Dendritic cell treated with granulocyte-macrophage colony-stimulating factor and Interleukin-4, amounts not matched to agents 40 ng/mL and 50 ng/mL, for 4 days (primary cell): ENCODE measurements at regions not wholly inside any gene's neighbourhood (a gene's known extent, or its start where the extent isn't known, plus 50 kb on each side); places are given as distances from the start of the nearest gene placed in this dataset.

Source experiments
- H3K27ac Mint-ChIP-seq: one replicate; pipeline ENCODE4 v1.8.0; 2022; ENCODE audit warnings: mild to moderate bottlenecking, mixed read lengths
- H3K27me3 Mint-ChIP-seq: one replicate; pipeline ENCODE4 v1.8.0; 2022; ENCODE audit warnings: mild to moderate bottlenecking, mixed read lengths
- H3K36me3 Mint-ChIP-seq: one replicate; pipeline ENCODE4 v1.8.0; 2022; ENCODE audit warnings: low read depth, mixed read lengths
- H3K4me1 Mint-ChIP-seq: one replicate; pipeline ENCODE4 v1.8.0; 2022; ENCODE audit warnings: low read depth, mixed read lengths
- H3K4me3 Mint-ChIP-seq: one replicate; pipeline ENCODE4 v1.8.0; 2022; ENCODE audit warnings: mild to moderate bottlenecking, moderate library complexity, mixed read lengths
- H3K9me3 Mint-ChIP-seq: one replicate; pipeline ENCODE4 v1.8.0; 2022; ENCODE audit warnings: mixed read lengths
- intact Hi-C: fragments of 100-400 bp; cut with micrococcal nuclease; formaldehyde crosslinking; loops from one replicate; pipeline ENCODE4 v1.15.0; 2022

DNA sequence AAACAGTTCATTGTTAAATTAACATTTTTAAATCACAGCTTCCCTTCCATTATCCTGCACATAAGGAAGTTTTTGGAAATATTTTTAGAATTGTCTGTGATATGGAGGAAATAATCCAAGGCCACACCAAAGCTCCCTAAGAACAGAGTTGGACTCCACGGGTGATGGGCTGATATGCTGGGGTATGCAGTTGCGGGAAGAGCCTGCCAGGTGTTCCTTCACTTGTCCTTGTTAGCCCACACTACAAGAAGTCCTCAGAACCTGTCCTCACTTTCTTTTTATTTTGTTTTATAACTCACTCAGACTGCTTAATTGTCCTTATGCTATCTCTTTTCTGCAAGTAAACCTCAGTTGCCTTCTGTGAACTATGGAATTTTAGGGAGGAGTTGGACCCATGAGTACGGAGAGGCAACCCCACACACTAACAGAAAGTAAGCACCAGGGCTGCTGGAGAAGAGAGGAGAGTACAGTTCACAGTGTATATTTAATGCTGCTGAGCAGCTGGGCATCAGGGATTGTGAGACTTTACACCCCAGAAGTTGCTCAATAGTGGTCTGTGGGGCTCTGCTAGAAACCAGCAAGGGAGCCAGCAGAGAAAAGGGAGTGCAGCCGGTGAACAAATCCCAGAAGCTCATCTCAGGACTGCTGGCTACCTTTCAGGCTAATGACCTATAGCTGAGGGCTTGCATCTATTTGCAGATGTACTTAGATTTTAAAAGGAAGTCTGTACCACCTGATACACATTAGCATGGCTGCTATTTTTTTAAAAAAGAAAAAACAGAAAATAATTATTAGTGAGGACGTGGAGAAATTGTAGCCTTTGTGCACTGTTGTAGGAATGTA, 64.6 kb upstream of the FOXN2 start:
- Mint-ChIP-seq H3K9me3 (no peaks in the 10 kb centered on the region), H3K27ac (peak overlapping the region; percentile 60), H3K36me3 (no peaks in the 10 kb centered on the region), H3K4me1 (peaks cover 22% of the 10 kb centered on the region), H3K4me3 (no peak overlapping the region), H3K27me3 (no peaks in the 10 kb centered on the region)
- intact Hi-C loops: no loop called here

DNA sequence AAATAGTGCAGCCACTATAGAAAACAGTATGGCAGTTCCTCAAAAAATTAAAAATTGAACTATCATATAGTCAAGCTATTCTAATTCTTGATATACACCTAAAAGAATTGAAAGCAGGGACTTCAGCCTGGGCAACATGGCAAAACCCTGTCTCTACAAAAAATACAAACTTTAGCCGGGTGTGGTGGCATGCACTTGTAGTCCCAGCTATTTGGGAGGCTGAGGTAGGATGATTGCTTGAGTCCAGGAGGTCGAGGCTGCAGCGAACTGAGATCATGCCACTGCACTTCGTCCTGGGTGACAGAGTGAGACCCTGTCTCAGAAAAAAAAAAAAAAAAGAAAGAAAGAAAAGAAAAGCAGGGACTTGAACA, 64.0 kb upstream of the FOXN2 start:
- H3K27ac Mint-ChIP-seq: no peak overlapping the region
- intact Hi-C loops: no loop called here
- no peaks in the 10 kb centered on the region for H3K27me3 Mint-ChIP-seq
- no peak overlapping the region for H3K4me3 Mint-ChIP-seq
- H3K4me1 Mint-ChIP-seq: peaks cover 22% of the 10 kb centered on the region
- H3K36me3 Mint-ChIP-seq: no peaks in the 10 kb centered on the region
- H3K9me3 Mint-ChIP-seq: no peaks in the 10 kb centered on the region

- Mint-ChIP-seq H3K27me3 (no peaks in the 10 kb centered on the region), H3K36me3 (no peaks in the 10 kb centered on the region), H3K4me1 (peaks cover 22% of the 10 kb centered on the region), H3K4me3 (no peak overlapping the region), H3K27ac (no peak overlapping the region), H3K9me3 (no peaks in the 10 kb centered on the region)
- intact Hi-C loops: no loop called here
Measured at GRCh38 chr2:48250943-48251342, 63.5 kb upstream of the FOXN2 start.

GRCh38 chr2:48251437-48252148, 62.9 kb upstream of the FOXN2 start:
- no peak overlapping the region for H3K27ac Mint-ChIP-seq
- no peaks in the 10 kb centered on the region for H3K9me3 Mint-ChIP-seq
- no peak overlapping the region for H3K4me3 Mint-ChIP-seq
- intact Hi-C loops: no loop called here
- no peaks in the 10 kb centered on the region for H3K27me3 Mint-ChIP-seq
- H3K4me1 Mint-ChIP-seq: peaks cover 22% of the 10 kb centered on the region
- H3K36me3 Mint-ChIP-seq: no peaks in the 10 kb centered on the region

- no peaks in the 10 kb centered on the region for H3K9me3 Mint-ChIP-seq
- intact Hi-C loops: no loop called here
- no peak overlapping the region for H3K27ac Mint-ChIP-seq
Measured at GRCh38 chr2:48253301-48253700, 61.2 kb upstream of the FOXN2 start.

GRCh38 chr2:48254839-48255238, 59.6 kb upstream of the FOXN2 start:
- H3K4me1 Mint-ChIP-seq: peaks cover 28% of the 10 kb centered on the region
- intact Hi-C loops: no loop called here
- no peaks in the 10 kb centered on the region for H3K27me3 Mint-ChIP-seq
- H3K36me3 Mint-ChIP-seq: no peaks in the 10 kb centered on the region
- H3K4me3 Mint-ChIP-seq: no peak overlapping the region
- H3K9me3 Mint-ChIP-seq: no peaks in the 10 kb centered on the region
- no peak overlapping the region for H3K27ac Mint-ChIP-seq

More at GRCh38 chr2:48253301-48253700, 61.2 kb upstream of the FOXN2 start:
- no peaks in the 10 kb centered on the region for H3K27me3 Mint-ChIP-seq
- H3K4me3 Mint-ChIP-seq: no peak overlapping the region
- H3K4me1 Mint-ChIP-seq: peaks cover 22% of the 10 kb centered on the region
- no peaks in the 10 kb centered on the region for H3K36me3 Mint-ChIP-seq

DNA sequence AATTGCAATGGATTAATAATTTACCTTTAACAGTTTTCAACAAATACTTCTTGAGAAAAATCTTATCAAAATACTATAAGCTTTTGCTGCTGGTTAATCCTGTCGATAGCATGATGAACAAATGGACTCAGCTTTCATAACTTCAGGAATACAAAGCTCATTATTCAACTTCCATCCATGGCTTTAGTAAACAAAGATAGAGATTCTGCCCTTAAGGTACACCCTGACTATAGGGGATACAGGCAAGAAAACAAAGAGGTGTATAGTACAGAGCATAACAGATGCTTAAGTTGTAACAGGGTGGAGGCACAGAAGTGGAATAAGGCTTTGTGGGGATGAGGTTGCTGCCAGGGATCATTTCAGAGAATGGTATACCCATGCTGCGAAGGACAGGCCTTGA, 57.0 kb upstream of the FOXN2 start:
- H3K27ac Mint-ChIP-seq: no peak overlapping the region
- no peaks in the 10 kb centered on the region for H3K36me3 Mint-ChIP-seq
- intact Hi-C loops: no loop called here
- no peaks in the 10 kb centered on the region for H3K27me3 Mint-ChIP-seq
- peaks cover 14% of the 10 kb centered on the region for H3K4me1 Mint-ChIP-seq
- H3K9me3 Mint-ChIP-seq: no peaks in the 10 kb centered on the region
- no peak overlapping the region for H3K4me3 Mint-ChIP-seq

- intact Hi-C loops: no loop called here
- Mint-ChIP-seq H3K27me3 (no peaks in the 10 kb centered on the region), H3K9me3 (no peaks in the 10 kb centered on the region)
Measured at GRCh38 chr2:48258481-48259149, 55.9 kb upstream of the FOXN2 start.

DNA sequence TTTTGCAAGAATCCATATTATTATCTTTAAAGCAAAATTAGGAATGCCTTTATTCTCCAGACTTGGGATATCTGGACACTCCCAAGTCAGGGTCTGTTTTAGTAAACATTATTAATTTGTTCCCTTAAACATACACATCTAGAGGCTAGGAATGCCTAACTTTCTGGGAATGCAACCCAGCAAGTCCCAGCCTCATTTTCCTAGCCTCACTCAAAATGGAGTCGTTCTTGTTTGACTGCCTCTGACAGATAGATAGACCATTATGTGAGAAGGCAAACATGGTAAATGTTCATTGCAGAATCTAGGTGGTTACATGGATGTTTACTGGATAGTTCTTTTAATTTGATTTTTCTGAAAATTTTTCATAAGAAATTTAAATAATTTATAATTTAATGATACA, 54.7 kb upstream of the FOXN2 start:
- no peaks in the 10 kb centered on the region for H3K27me3 Mint-ChIP-seq
- no peaks in the 10 kb centered on the region for H3K9me3 Mint-ChIP-seq
- no peaks in the 10 kb centered on the region for H3K36me3 Mint-ChIP-seq
- H3K4me1 Mint-ChIP-seq: peaks cover 17% of the 10 kb centered on the region
- intact Hi-C loops: no loop called here
- no peak overlapping the region for H3K27ac Mint-ChIP-seq
- no peak overlapping the region for H3K4me3 Mint-ChIP-seq

More at GRCh38 chr2:48258481-48259149, 55.9 kb upstream of the FOXN2 start:
- peaks cover 14% of the 10 kb centered on the region for H3K4me1 Mint-ChIP-seq
- no peaks in the 10 kb centered on the region for H3K36me3 Mint-ChIP-seq
- H3K4me3 Mint-ChIP-seq: no peak overlapping the region
- H3K27ac Mint-ChIP-seq: no peak overlapping the region

GRCh38 chr2:48264627-48265026, 49.9 kb upstream of the FOXN2 start:
- Mint-ChIP-seq H3K27ac (no peak overlapping the region), H3K4me1 (peaks cover 28% of the 10 kb centered on the region), H3K27me3 (no peaks in the 10 kb centered on the region), H3K9me3 (no peaks in the 10 kb centered on the region), H3K4me3 (no peak overlapping the region), H3K36me3 (no peaks in the 10 kb centered on the region)
- intact Hi-C loops: no loop called here
